Testis (tissue), 2 donors: ENCODE measurements at regions not wholly inside any gene's neighbourhood (a gene's known extent, or its start where the extent isn't known, plus 50 kb on each side); places are given as distances from the start of the nearest gene placed in this dataset.
A peak's percentile ranks its signal among the peaks of the same experiment; 100 is the strongest.

ENCODE experiments used
- DNase-seq: peaks from one replicate; pipeline ENCODE4 v3.0.0-alpha.2; 2019
- H3K27ac ChIP-seq, 2 donors: fragments of 200-600 bp; sonication (generic); one replicate each; pipeline ENCODE4 v1.5.1; 2019
- H3K27me3 ChIP-seq: fragments of 200-600 bp; sonication (generic); one replicate; pipeline ENCODE4 v1.5.1; 2019
- H3K36me3 ChIP-seq: fragments of 200-600 bp; sonication (generic); one replicate; pipeline ENCODE4 v1.5.1; 2017; ENCODE audit warnings: low read depth; ENCODE audit errors: missing control alignments
- H3K4me1 ChIP-seq: fragments of 200-600 bp; sonication (generic); one replicate; pipeline ENCODE4 v1.5.1; 2019
- H3K4me3 ChIP-seq, 2 donors: fragments of 200-600 bp; sonication (generic); one replicate each; pipeline ENCODE4 v1.5.1; 2017 to 2019
- H3K9me3 ChIP-seq: fragments of 200-600 bp; sonication (generic); one replicate; pipeline ENCODE4 v1.5.1; 2017
- POLR2A ChIP-seq: fragments of 450-650 bp; IDR thresholded peaks from one replicate; pipeline ENCODE4 v1.6.1; 2017; ENCODE audit warnings: antibody characterized with exemption, mild to moderate bottlenecking, moderate library complexity
- WGBS, 2 donors: methylation state at CpG; one replicate each; pipeline ENCODE4 v1.1.5; 2018; 5-methylcytosine and 5-hydroxymethylcytosine counted together
- intact Hi-C: fragments of 100-400 bp; cut with DNase I; formaldehyde crosslinking; loops from one replicate; pipeline ENCODE4 v1.15.1; 2023; ENCODE audit warnings: low total_unique reads
- TF ChIP-seq, protein P1 (sequence below), 3 experiments: fragments of 450-650 bp in 2 of 3; fragments of 200-600 bp in 1 of 3; sonication (generic) in 1 of 3; IDR thresholded peaks; one replicate each; pipeline ENCODE4 v1.5.1; 2016 to 2019; ENCODE audit warnings: antibody characterized with exemption in 3 of 3, mild to moderate bottlenecking in 2 of 3, moderate library complexity in 1 of 3

DNA sequence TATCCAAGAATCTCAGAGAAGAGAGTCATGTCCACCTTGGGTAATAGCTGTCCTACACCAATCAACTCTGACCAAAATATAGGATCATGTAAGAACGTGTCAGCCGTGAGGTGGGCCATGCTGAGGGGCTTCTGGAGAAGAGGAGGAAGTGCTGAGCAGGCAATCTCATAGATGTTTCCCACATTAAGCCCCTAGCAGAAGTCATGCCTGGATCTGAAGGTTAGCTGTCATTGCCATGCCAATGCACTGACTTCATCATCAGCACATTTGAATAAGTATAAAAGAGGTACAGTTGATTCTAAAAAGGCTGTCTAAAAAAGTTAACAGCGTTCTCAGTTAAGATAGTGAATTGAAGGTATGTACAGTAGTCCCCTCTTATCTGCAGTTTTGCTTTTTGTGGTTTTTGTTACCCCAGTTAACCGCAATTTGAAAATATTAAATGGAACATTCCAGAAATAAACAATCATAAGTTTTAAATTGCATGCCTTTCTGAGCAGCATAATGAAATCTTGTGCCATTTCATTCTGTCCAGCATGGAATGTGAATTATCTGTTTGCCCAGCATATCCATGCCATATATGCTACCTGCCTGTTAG is 67.2 kb upstream of the TMEM17 start:
- Histone ChIP-seq H3K36me3 (no peaks in the 10 kb centered on the region), H3K27me3 (no peaks in the 10 kb centered on the region), H3K27ac (no peak overlapping the region), H3K4me3 (no peak overlapping the region), H3K4me1 (peaks cover 5% of the 10 kb centered on the region), H3K9me3 (no peaks in the 10 kb centered on the region)
- WGBS, 2 donors = 85 to 92% methylated on average over 4 of the region's 4 CpGs
- DNase-seq = no peak
- no peak for TF ChIP-seq POLR2A
- TF ChIP-seq, protein P1, sequence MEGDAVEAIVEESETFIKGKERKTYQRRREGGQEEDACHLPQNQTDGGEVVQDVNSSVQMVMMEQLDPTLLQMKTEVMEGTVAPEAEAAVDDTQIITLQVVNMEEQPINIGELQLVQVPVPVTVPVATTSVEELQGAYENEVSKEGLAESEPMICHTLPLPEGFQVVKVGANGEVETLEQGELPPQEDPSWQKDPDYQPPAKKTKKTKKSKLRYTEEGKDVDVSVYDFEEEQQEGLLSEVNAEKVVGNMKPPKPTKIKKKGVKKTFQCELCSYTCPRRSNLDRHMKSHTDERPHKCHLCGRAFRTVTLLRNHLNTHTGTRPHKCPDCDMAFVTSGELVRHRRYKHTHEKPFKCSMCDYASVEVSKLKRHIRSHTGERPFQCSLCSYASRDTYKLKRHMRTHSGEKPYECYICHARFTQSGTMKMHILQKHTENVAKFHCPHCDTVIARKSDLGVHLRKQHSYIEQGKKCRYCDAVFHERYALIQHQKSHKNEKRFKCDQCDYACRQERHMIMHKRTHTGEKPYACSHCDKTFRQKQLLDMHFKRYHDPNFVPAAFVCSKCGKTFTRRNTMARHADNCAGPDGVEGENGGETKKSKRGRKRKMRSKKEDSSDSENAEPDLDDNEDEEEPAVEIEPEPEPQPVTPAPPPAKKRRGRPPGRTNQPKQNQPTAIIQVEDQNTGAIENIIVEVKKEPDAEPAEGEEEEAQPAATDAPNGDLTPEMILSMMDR (IDR thresholded peaks at IDR 0.05) = no peak
- intact Hi-C loops = no loop called here

DNA sequence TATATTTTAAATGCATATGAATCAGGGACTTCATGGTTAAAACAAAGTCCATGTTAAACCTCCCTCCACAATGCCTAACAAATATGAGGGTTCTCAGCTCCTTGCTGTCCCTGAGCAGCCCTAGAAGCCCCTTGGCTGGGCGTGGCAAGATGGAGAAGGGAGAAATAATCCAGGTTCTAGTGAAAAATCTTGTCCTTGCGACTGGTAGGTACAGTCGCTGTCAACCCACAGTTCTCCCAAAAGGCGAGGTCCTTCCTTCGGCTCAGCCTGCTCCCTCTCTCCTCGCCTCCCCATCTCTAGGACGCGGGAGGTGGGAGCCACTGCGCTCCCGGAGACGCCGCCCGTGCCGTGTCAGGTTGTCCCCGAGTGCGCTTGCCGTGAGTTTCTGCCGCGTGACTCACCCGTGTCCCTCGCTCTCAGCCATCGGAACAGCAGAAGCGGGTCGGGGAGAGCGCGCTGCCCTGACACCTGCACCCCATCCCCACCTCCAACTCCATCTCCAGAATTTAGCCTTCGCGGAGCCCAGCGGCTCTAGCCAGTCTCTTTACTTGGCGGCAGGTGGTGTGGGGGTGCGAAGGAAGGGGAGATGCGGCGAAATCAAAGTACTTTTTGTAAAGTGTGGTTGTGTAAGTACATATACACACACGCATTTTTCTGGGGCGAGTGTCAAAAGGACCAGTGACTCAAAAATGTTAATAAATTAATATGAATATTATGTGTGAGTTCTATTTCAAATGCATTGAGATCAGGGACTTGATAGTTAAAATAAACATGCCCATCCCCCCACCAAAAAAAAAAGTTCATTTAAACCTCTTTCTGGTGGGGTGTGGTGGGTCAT is 65.1 kb upstream of the TMEM17 start:
- DNase-seq = peak; percentile 54
- TF ChIP-seq, protein P1 (IDR thresholded peaks at IDR 0.05) = no peak
- no peak for TF ChIP-seq POLR2A
- no peaks in the 10 kb centered on the region for H3K9me3 ChIP-seq
- H3K36me3 ChIP-seq = no peaks in the 10 kb centered on the region
- no peak overlapping the region for H3K27ac ChIP-seq
- H3K4me3 ChIP-seq = peak overlapping the region in 1 of 2 donors; percentile 39
- intact Hi-C loops = no loop called here
- H3K27me3 ChIP-seq = no peaks in the 10 kb centered on the region
- H3K4me1 ChIP-seq = peaks cover 9% of the 10 kb centered on the region
- 8 to 17% methylated on average over 26 to 35 of the region's 35 CpGs for WGBS, 2 donors

DNA sequence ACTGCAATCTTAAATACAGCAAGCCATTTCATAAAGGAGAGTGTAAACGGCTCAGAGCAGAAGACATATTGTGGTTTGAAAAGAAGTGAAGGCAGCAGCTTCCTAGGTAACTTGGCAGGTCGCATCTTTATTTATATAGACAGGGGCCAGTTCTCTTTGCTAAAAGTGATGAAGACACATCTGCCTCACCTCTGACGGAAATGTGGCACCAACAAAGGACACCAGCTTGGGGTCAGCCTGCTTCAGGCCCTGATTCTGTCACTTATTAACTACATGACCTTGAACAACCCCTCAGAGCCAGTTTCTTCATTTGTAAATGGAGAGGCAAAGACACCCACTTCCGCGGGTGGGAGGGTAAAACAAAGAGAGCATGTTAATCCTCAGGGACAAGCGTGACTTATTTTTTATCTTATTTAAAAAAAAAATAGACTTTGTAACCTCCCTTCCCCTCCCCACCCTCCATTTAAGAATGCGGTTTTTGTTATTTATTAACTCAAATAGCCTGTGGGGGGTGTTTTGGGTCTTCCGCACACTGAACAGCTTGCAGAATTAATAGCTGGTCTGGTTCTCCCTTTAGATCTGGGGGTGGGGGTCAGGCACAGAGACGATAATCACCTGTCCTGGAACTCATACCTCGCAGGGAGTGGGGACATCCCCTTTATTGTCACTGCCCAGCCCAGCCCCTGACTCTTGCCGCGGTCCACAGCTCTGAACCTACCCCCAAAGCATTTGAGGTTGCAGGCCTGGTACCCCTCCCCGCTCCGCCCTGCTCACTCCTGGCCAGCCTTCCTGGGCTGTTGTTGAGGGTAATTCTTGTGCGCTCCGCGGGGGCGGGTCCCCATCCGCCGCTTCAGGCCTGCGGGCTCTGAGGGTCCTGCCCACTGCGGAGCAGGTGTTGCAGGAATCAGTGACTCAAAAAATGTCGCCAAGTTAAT is 64.2 kb upstream of the TMEM17 start:
- peaks cover 9% of the 10 kb centered on the region for H3K4me1 ChIP-seq
- WGBS, 2 donors = 40 to 46% methylated on average over 20 to 23 of the region's 23 CpGs
- intact Hi-C loops = no loop called here
- no peaks in the 10 kb centered on the region for H3K27me3 ChIP-seq
- no peak for DNase-seq
- H3K9me3 ChIP-seq = no peaks in the 10 kb centered on the region
- no peak overlapping the region for H3K27ac ChIP-seq
- TF ChIP-seq, protein P1 (IDR thresholded peaks at IDR 0.05) = no peak
- peak overlapping the region in 1 of 2 donors; percentile 39 for H3K4me3 ChIP-seq
- no peaks in the 10 kb centered on the region for H3K36me3 ChIP-seq

DNA sequence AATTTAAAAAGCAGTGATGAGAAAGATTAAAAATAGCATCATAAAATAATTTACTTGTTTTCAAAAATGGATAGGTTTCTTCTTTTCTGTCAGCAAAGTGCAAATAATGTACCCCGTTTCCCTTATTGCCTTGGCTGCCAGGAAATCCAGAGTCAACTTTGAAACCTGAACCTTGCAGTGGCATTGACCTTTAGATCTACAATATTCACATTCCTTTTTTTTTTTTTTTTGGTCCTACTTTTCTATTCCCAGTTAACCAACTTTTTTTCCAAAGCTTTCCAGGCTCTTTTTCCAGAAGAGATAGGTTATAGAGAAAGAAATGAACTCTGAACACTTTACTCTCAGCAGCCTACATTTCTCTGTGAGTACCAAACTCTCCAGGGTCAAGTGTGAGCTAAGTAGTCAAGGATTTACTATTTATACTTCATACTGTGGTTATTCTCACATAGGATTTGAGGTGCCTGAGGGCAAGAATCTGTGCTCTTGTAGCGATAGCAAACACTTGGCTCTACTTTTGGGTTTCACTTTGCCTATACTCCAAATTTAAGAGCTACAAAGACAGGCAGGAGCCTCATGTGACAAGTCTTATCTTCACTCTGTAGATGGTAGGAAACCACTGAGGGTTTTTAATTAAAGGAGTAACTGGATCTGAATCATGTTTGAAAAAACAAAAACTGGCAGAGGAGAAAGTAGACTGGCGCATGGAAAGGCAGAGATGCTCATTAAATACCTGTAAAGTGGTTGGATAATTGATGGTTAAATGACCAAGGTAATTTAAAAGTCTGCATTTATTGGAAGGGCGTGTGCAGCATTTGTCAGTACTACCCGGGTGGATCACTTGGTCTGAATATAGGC is 63.2 kb upstream of the TMEM17 start:
- no peaks in the 10 kb centered on the region for H3K27me3 ChIP-seq
- peaks cover 9% of the 10 kb centered on the region for H3K4me1 ChIP-seq
- no peak overlapping the region for H3K27ac ChIP-seq
- TF ChIP-seq POLR2A = no peak
- TF ChIP-seq, protein P1 (IDR thresholded peaks at IDR 0.05) = no peak
- H3K9me3 ChIP-seq = no peaks in the 10 kb centered on the region
- no peak for DNase-seq
- H3K36me3 ChIP-seq = no peaks in the 10 kb centered on the region
- no peak overlapping the region for H3K4me3 ChIP-seq
- 78 to 80% methylated on average over 5 of the region's 5 CpGs for WGBS, 2 donors
- intact Hi-C loops = no loop called here
